Esophagus muscularis mucosa (tissue), 4 donors: ENCODE measurements at regions not wholly inside any gene's neighbourhood (a gene's known extent, or its start where the extent isn't known, plus 50 kb on each side); places are given as distances from the start of the nearest gene placed in this dataset.

Experiments used
- DNase-seq: peaks from one replicate; pipeline ENCODE4 v3.0.0-alpha.2; 2017; ENCODE audit errors: extremely low spot score
- H3K27ac ChIP-seq, 4 donors: fragments of 200-600 bp; sonication (generic); replicated peaks in 1 of 4; 1 replicate in 3 of 4; 2 replicates in 1 of 4; pipeline ENCODE4 v1.5.1; 2016 to 2019; ENCODE audit warnings: mild to moderate bottlenecking in 1 of 4
- H3K27me3 ChIP-seq, 4 donors: fragments of 200-600 bp; sonication (generic); one replicate each; pipeline versions ENCODE4 v1.5.1 to v1.6.0; 2016 to 2019
- H3K36me3 ChIP-seq, 4 donors: fragments of 200-600 bp; sonication (generic); one replicate each; pipeline ENCODE4 v1.5.1; 2016 to 2019
- H3K4me1 ChIP-seq, 4 donors: fragments of 200-600 bp; sonication (generic); one replicate each; pipeline ENCODE4 v1.5.1; 2016 to 2019
- H3K4me3 ChIP-seq, 4 donors: fragments of 200-600 bp; sonication (generic); 1 replicate in 2 of 4; 2 replicates in 2 of 4; pipeline ENCODE4 v1.5.1; 2016 to 2019; ENCODE audit warnings: mild to moderate bottlenecking in 4 of 4, moderate library complexity in 1 of 4
- H3K9me3 ChIP-seq, 4 donors: fragments of 200-600 bp; sonication (generic); 1 replicate in 3 of 4; 2 replicates in 1 of 4; pipeline ENCODE4 v1.5.1; 2016 to 2019
- CTCF ChIP-seq, 3 experiments: fragments of 200-600 bp in 2 of 3; fragments of 450-650 bp in 1 of 3; sonication (generic) in 2 of 3; IDR thresholded peaks; one replicate each; pipeline ENCODE4 v1.5.1; 2017 to 2019; ENCODE audit warnings: antibody characterized with exemption in 3 of 3, mild to moderate bottlenecking in 2 of 3, moderate library complexity in 1 of 3
- EP300 ChIP-seq: sonication (generic); formaldehyde crosslinking; IDR thresholded peaks from one replicate; pipeline ENCODE4 v1.6.1; 2017; ENCODE audit warnings: antibody characterized with exemption
- POLR2A ChIP-seq: fragments of 450-650 bp; IDR thresholded peaks from one replicate; pipeline ENCODE4 v1.6.1; 2017; ENCODE audit warnings: antibody characterized with exemption, moderate library complexity, mild to moderate bottlenecking, low read depth
- POLR2AphosphoS5 ChIP-seq, 2 donors: sonication (generic); formaldehyde crosslinking; IDR thresholded peaks; one replicate each; pipeline ENCODE4 v1.6.1; 2017; ENCODE audit warnings: antibody characterized with exemption in 2 of 2
- WGBS: methylation state at CpG from one replicate; pipeline ENCODE4 v1.1.5; 2018; 5-methylcytosine and 5-hydroxymethylcytosine counted together
- intact Hi-C: fragments of 100-400 bp; cut with DNase I; formaldehyde crosslinking; loops from one replicate; pipeline ENCODE4 v1.15.1; 2023

- no peak for TF ChIP-seq CTCF (IDR thresholded peaks at IDR 0.05)
- TF ChIP-seq EP300 = no peak
- no peak for TF ChIP-seq POLR2AphosphoS5 (IDR thresholded peaks at IDR 0.05)
- no peak for TF ChIP-seq POLR2A
- no peaks in the 10 kb centered on the region for H3K4me1 ChIP-seq
- intact Hi-C loops = no loop called here
- DNase-seq = no peak
- peaks cover 0 to 4% (median 0%) of the 10 kb centered on the region in 4 donors for H3K9me3 ChIP-seq
- no peak overlapping the region for H3K4me3 ChIP-seq
- H3K27ac ChIP-seq = no peak overlapping the region
- no peaks in the 10 kb centered on the region for H3K36me3 ChIP-seq
- H3K27me3 ChIP-seq = no peaks in the 10 kb centered on the region
- WGBS = 82% methylated on average over 1 of the region's 1 CpG
Measured at GRCh38 chr5:85205430-85205829, 820.8 kb upstream of the EDIL3 start.

- DNase-seq = no peak
- Histone ChIP-seq H3K36me3 (no peaks in the 10 kb centered on the region), H3K27ac (no peak overlapping the region), H3K9me3 (peaks cover 0 to 7% (median 0%) of the 10 kb centered on the region in 4 donors), H3K4me1 (no peaks in the 10 kb centered on the region), H3K27me3 (no peaks in the 10 kb centered on the region), H3K4me3 (no peak overlapping the region)
- no peak for TF ChIP-seq POLR2A
- no peak for TF ChIP-seq CTCF (IDR thresholded peaks at IDR 0.05)
- TF ChIP-seq EP300 = no peak
- no peak for TF ChIP-seq POLR2AphosphoS5 (IDR thresholded peaks at IDR 0.05)
- 100% methylated on average over 1 of the region's 1 CpG for WGBS
- intact Hi-C loops = no loop called here
Measured at GRCh38 chr5:85225388-85225787, 840.7 kb upstream of the EDIL3 start.

GRCh38 chr5:85249204-85249603 is 864.5 kb upstream of the EDIL3 start:
- no peak overlapping the region for H3K4me3 ChIP-seq
- no peaks in the 10 kb centered on the region for H3K36me3 ChIP-seq
- H3K4me1 ChIP-seq = no peaks in the 10 kb centered on the region
- no peak for DNase-seq
- H3K9me3 ChIP-seq = peaks cover 0 to 25% (median 18%) of the 10 kb centered on the region in 4 donors
- intact Hi-C loops = no loop called here
- 84% methylated on average over 2 of the region's 2 CpGs for WGBS
- no peaks in the 10 kb centered on the region for H3K27me3 ChIP-seq
- TF ChIP-seq CTCF (IDR thresholded peaks at IDR 0.05) (no peak), POLR2AphosphoS5 (IDR thresholded peaks at IDR 0.05) (no peak), EP300 (no peak), POLR2A (no peak)
- no peak overlapping the region for H3K27ac ChIP-seq

GRCh38 chr5:85263125-85263524 is 878.4 kb upstream of the EDIL3 start:
- no peaks in the 10 kb centered on the region for H3K4me1 ChIP-seq
- intact Hi-C loops = no loop called here
- no peak overlapping the region for H3K27ac ChIP-seq
- no peaks in the 10 kb centered on the region for H3K36me3 ChIP-seq
- TF ChIP-seq POLR2AphosphoS5 (IDR thresholded peaks at IDR 0.05) (no peak), EP300 (no peak), CTCF (IDR thresholded peaks at IDR 0.05) (no peak), POLR2A (no peak)
- no peak overlapping the region for H3K4me3 ChIP-seq
- H3K9me3 ChIP-seq = no peaks in the 10 kb centered on the region
- H3K27me3 ChIP-seq = no peaks in the 10 kb centered on the region
- WGBS = 87% methylated on average over 2 of the region's 2 CpGs
- no peak for DNase-seq

- no peak for DNase-seq
- no peak overlapping the region for H3K4me3 ChIP-seq
- H3K36me3 ChIP-seq = no peaks in the 10 kb centered on the region
- no peaks in the 10 kb centered on the region for H3K4me1 ChIP-seq
- 96% methylated on average over 1 of the region's 1 CpG for WGBS
- H3K9me3 ChIP-seq = no peaks in the 10 kb centered on the region
- intact Hi-C loops = no loop called here
- H3K27ac ChIP-seq = no peak overlapping the region
- TF ChIP-seq CTCF (IDR thresholded peaks at IDR 0.05) (no peak), POLR2AphosphoS5 (IDR thresholded peaks at IDR 0.05) (no peak), POLR2A (no peak), EP300 (no peak)
- no peaks in the 10 kb centered on the region for H3K27me3 ChIP-seq
Measured at GRCh38 chr5:85266692-85267091, 882.0 kb upstream of the EDIL3 start.
